Brain microvascular endothelial cell (primary cell): ENCODE measurements at regions not wholly inside any gene's neighbourhood (a gene's known extent, or its start where the extent isn't known, plus 50 kb on each side); places are given as distances from the start of the nearest gene placed in this dataset.
"Not testable (repeated sequence)": the region's sequence is repeated elsewhere in the genome, so short reads cannot be mapped to it uniquely, and the experiment has no call there.

Experiments used
- DNase-seq: peaks from one replicate; pipeline ENCODE4 v3.0.0-alpha.2; 2020
- H3K27ac ChIP-seq: fragments of 250-450 bp; sonication (Bioruptor Pico); 2 replicates; pipeline ENCODE4 v1.5.1; 2020; ENCODE audit warnings: mild to moderate bottlenecking, moderate library complexity
- H3K27me3 ChIP-seq: fragments of 250-450 bp; sonication (Bioruptor Pico); replicated peaks from 2 replicates; pipeline ENCODE4 v1.5.1; 2020; ENCODE audit warnings: mild to moderate bottlenecking
- H3K36me3 ChIP-seq: fragments of 250-450 bp; sonication (Bioruptor Pico); replicated peaks from 2 replicates; pipeline ENCODE4 v1.5.1; 2020; ENCODE audit warnings: mild to moderate bottlenecking
- H3K4me3 ChIP-seq: 2 replicates; pipeline ENCODE4 v1.5.1; 2011; ENCODE audit warnings: low read depth, mild to moderate bottlenecking, control low read depth, low read length, moderate library complexity
- in situ Hi-C: cut with HindIII; loops from 2 replicates; pipeline ENCODE4 v1.10.0; 2017; ENCODE audit warnings: low sequenced_read_pairs, low pct_ligation_motif_present
- TF ChIP-seq, protein P1 (sequence below): IDR thresholded peaks from 2 replicates; pipeline ENCODE4 v1.5.1; 2011; ENCODE audit warnings: low read depth, mild to moderate bottlenecking, moderate library complexity, low read length, control low read depth, inconsistent platforms; ENCODE audit errors: missing control alignments

DNA sequence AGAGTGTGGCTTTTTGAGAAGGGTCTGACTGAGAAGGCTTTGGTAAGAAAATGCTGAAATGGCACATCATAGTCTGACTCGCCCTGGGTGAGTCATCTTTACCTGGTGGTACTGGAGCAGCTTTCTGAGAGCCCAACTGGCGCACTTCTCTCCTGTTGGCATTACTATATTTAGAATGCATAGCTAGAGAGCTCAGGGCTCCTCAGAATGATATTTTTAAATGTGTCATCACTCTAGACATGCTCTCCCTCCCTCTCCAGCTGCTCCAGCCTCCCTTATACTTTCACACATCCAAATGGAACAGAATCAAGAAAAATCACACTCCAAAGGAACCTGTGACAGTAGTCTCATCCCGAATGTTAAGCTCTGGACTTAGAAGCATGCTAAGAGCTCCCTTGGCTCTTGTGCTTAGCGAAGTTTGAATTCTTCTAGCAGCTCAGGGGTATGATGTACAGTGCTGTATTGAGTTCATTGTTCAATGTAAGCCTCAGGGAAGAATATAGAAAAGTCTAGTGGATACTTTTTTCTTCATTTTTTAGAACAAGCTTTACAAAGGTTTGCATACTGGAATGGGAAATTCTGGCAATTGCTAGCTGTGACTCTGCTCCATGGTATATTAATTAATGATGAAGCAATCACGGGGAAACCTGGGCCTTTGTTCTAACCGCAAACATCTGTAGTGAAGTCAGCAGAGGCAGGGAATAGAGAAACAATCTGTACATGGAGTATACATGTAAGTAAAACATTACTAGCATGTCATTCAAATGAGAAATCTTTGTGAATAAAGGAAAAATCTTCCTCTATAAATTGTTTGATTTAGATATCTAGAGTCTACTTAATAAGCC lies 751.2 kb upstream of the NRXN1 start:
- Histone ChIP-seq H3K4me3 (no peak overlapping the region), H3K27me3 (no peaks in the 10 kb centered on the region), H3K27ac (no peak overlapping the region), H3K36me3 (no peaks in the 10 kb centered on the region)
- no peak for DNase-seq
- TF ChIP-seq, protein P1, sequence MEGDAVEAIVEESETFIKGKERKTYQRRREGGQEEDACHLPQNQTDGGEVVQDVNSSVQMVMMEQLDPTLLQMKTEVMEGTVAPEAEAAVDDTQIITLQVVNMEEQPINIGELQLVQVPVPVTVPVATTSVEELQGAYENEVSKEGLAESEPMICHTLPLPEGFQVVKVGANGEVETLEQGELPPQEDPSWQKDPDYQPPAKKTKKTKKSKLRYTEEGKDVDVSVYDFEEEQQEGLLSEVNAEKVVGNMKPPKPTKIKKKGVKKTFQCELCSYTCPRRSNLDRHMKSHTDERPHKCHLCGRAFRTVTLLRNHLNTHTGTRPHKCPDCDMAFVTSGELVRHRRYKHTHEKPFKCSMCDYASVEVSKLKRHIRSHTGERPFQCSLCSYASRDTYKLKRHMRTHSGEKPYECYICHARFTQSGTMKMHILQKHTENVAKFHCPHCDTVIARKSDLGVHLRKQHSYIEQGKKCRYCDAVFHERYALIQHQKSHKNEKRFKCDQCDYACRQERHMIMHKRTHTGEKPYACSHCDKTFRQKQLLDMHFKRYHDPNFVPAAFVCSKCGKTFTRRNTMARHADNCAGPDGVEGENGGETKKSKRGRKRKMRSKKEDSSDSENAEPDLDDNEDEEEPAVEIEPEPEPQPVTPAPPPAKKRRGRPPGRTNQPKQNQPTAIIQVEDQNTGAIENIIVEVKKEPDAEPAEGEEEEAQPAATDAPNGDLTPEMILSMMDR: no peak
- in situ Hi-C loops: no loop called here

DNA sequence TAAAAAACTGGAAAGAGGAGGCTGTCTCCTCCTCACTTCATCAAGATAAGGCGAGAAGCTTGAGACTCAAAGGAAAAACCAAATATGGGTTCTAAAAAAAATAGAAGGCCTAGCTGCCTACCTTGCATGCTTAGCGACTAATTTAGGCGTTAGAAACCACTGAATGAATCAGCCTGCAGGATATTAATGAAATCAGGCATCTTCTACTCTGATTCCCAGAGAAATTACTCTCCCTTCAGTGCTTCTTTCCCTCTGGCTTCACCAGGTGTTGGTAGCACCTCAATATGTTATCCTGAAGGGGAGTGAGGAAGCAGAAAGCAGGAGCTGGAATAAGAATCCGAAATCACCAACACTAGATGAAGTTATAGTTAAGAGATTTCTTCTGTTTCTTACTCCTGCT lies 749.8 kb upstream of the NRXN1 start:
- in situ Hi-C loops: no loop called here
- no peak for DNase-seq
- Histone ChIP-seq H3K36me3 (no peaks in the 10 kb centered on the region), H3K27me3 (no peaks in the 10 kb centered on the region), H3K4me3 (no peak overlapping the region), H3K27ac (no peak overlapping the region)
- TF ChIP-seq, protein P1: no peak

DNA sequence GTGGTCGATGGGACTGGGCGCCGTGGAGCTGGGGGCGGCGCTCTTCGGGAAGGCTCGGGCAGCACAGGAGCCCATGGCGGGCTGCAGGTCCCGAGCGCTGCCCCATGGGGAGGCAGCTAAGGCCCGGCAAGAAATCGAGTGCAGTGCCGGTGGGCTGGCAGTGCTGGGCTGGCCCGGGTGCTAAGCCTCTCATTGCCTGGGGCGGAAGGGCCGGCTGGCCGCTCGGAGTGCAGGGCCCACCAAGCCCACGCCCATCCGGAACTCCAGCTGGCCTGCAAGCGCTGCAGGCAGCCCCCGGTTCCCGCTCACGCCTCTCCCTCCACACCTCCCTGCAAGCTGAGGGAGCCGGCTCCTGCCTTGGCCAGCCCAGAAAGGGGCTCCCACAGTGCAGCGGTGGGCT lies 748.4 kb upstream of the NRXN1 start:
- no peak overlapping the region for H3K27ac ChIP-seq
- H3K27me3 ChIP-seq: no peaks in the 10 kb centered on the region
- TF ChIP-seq, protein P1: no peak
- in situ Hi-C loops: no loop called here
- no peak overlapping the region for H3K4me3 ChIP-seq
- H3K36me3 ChIP-seq: no peaks in the 10 kb centered on the region
- DNase-seq: no peak

DNA sequence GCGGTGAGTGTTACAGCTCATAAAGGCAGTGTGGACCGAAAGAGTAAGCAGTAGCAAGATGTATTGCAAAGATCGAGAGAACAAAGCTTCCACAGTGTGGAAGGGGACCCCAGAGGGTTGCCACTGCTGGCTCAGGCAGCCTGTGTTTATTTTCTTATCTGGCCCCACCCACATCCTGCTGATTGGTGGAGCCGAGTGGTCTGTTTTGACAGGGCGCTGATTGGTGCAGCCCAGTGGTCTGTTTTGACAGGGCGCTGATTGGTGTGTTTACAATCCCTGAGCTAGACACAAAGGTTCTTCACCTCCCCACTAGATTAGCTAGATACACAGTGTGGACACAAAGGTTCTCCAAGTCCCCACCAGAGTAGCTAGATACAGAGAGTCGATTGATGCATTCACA lies 747.8 kb upstream of the NRXN1 start:
- H3K4me3 ChIP-seq, H3K27me3 ChIP-seq, H3K36me3 ChIP-seq, in situ Hi-C loops, H3K27ac ChIP-seq, DNase-seq: not testable (repeated sequence)

DNA sequence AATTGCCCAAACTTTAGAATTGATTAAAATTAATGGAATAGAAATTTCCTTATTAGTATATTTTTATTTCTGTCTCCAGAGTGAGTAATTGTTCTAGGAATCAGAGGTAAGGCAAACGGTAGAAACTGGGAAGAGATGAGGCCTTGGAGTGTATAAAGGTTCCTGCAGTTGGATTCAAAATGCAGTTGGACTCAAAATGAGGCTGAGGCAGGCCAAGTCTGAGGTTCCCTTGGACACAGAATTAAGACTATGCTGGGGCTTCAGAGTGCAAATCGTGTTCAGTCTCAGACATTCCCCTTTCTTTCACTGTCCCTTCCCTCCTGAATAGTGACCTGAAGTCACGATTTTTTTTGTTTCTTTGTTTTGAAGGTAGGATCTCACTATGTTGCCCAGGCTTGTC lies 746.9 kb upstream of the NRXN1 start:
- no peaks in the 10 kb centered on the region for H3K27me3 ChIP-seq
- TF ChIP-seq, protein P1: no peak
- H3K36me3 ChIP-seq: no peaks in the 10 kb centered on the region
- DNase-seq: no peak
- in situ Hi-C loops: no loop called here
- H3K4me3 ChIP-seq: no peak overlapping the region
- H3K27ac ChIP-seq: no peak overlapping the region

DNA sequence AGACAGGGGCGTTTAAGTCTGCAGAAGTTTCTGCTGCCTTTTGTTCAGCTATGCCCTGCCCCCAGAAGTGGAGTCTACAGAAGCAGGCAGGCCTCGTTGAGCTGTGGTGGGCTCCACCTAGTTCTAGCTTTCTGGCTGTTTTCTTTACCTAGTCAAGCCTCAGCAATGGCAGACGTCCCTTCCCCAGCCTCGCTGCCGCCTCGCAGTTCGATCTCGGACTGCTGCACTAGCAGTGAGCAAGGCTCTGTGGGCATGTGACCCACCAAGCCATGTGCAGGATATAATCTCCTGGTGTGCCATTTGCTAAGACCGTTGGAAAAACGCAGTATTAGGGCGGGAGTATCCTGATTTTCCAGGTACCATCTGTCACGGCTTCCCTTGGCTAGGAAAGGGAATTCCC lies 742.7 kb upstream of the NRXN1 start:
- H3K36me3 ChIP-seq, H3K27me3 ChIP-seq, H3K4me3 ChIP-seq, DNase-seq, in situ Hi-C loops, H3K27ac ChIP-seq: not testable (repeated sequence)

DNA sequence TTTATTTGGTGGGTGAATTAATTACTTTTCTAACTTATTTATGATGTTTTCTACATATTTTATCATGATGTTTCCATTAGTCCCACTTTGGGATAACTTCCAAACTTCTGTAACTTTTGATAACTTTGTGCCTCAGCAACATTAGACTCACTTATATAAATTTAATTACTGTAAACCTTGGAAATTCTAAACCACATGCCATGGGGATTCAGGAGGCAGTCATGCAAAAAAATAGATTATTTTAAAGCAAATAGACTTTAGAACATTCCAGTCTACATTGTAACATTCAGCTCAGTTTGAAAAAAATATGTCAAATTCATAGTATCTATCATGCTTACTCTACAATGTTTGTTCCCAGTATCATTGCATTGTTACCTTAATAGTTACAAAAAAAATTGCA lies 728.5 kb upstream of the NRXN1 start:
- in situ Hi-C loops: no loop called here
- TF ChIP-seq, protein P1: no peak
- Histone ChIP-seq H3K4me3 (no peak overlapping the region), H3K27ac (no peak overlapping the region), H3K27me3 (no peaks in the 10 kb centered on the region), H3K36me3 (no peaks in the 10 kb centered on the region)
- DNase-seq: no peak
